PC-3 (cell line): ENCODE measurements at regions not wholly inside any gene's neighbourhood (a gene's known extent, or its start where the extent isn't known, plus 50 kb on each side); places are given as distances from the start of the nearest gene placed in this dataset.

ENCODE experiments used
- ATAC-seq: fragments of 200-7000 bp; cut with Tn5 transposase; 2 replicates; pipeline ENCODE4 v1.9.1; 2020; ENCODE audit warnings: mild to moderate bottlenecking, moderate library complexity
- BruUV-seq: library from RNA; stranded (reverse); fragments of 400-500 nt; replicated peaks from 2 replicates; lab custom pipeline; 2021; lab: Mats Ljungman, UMichigan
- CTCF ChIA-PET: fragments of 300-600 bp; sonication (Branson Sonifier 250); formaldehyde crosslinking; loops from one replicate; lab custom pipeline; 2022; ENCODE audit warnings: antibody characterized with exemption; lab: Charles Lee
- POLR2A ChIA-PET: fragments of 300-600 bp; sonication (Branson Sonifier 250); formaldehyde crosslinking; loops from one replicate; lab custom pipeline; 2022; ENCODE audit warnings: antibody characterized with exemption; ENCODE audit not compliant: unreplicated experiment; lab: Charles Lee
- DNase-seq: peaks from one replicate; pipeline ENCODE4 v3.0.0-alpha.2; 2015
- H2AFZ ChIP-seq: fragments of 300-600 bp; sonication (generic); 2 replicates; pipeline ENCODE4 v1.6.0; 2016; ENCODE audit warnings: antibody characterized with exemption, low read length
- H3F3A ChIP-seq: fragments of 300-600 bp; sonication (generic); one replicate; pipeline ENCODE4 v1.6.0; 2017; ENCODE audit warnings: antibody characterized with exemption, low read length, control low read depth, mild to moderate bottlenecking; ENCODE audit not compliant: unreplicated experiment
- H3K27ac ChIP-seq: fragments of 300-600 bp; sonication (generic); 2 replicates; pipeline ENCODE4 v1.5.1; 2016; ENCODE audit warnings: mild to moderate bottlenecking, low read length
- H3K27me3 ChIP-seq: fragments of 300-600 bp; sonication (generic); 2 replicates; pipeline ENCODE4 v1.6.1; 2016; ENCODE audit warnings: low read length, mixed read lengths
- H3K36me3 ChIP-seq: fragments of 300-600 bp; sonication (generic); 2 replicates; pipeline ENCODE4 v1.6.1; 2016; ENCODE audit warnings: low read depth, mixed run types, low read length, mixed read lengths
- H3K4me1 ChIP-seq: fragments of 300-600 bp; sonication (generic); 2 replicates; pipeline ENCODE4 v1.5.1; 2016; ENCODE audit warnings: low read length; ENCODE audit not compliant: insufficient read depth
- H3K4me2 ChIP-seq: fragments of 300-600 bp; sonication (generic); 2 replicates; pipeline ENCODE4 v1.6.0; 2016; ENCODE audit warnings: low read length
- H3K4me3 ChIP-seq: fragments of 300-600 bp; sonication (generic); 2 replicates; pipeline ENCODE4 v1.5.1; 2016; ENCODE audit warnings: mild to moderate bottlenecking, low read length, mixed read lengths
- H3K79me2 ChIP-seq: fragments of 300-600 bp; sonication (generic); 2 replicates; pipeline ENCODE4 v1.6.1; 2017; ENCODE audit warnings: low read length, mixed read lengths
- H3K9ac ChIP-seq: fragments of 300-600 bp; sonication (generic); 2 replicates; pipeline ENCODE4 v1.6.0; 2016; ENCODE audit warnings: mild to moderate bottlenecking, low read length
- H3K9me2 ChIP-seq: fragments of 300-600 bp; sonication (generic); replicated peaks from 2 replicates; pipeline ENCODE4 v1.6.1; 2016; ENCODE audit warnings: mixed run types, low read length, mixed read lengths
- H3K9me3 ChIP-seq: fragments of 300-600 bp; sonication (generic); 2 replicates; pipeline ENCODE4 v1.6.1; 2016; ENCODE audit warnings: low read length, mixed read lengths
- H4K20me1 ChIP-seq: fragments of 300-600 bp; sonication (generic); 2 replicates; pipeline ENCODE4 v1.6.1; 2016; ENCODE audit warnings: low read length, mixed read lengths
- EZH2 ChIP-seq: fragments of 300-600 bp; sonication (generic); IDR thresholded peaks from one replicate; pipeline ENCODE4 v1.6.1; 2017; ENCODE audit warnings: antibody characterized with exemption, mild to moderate bottlenecking, low read length; ENCODE audit not compliant: unreplicated experiment
- EZH2phosphoT487 ChIP-seq: fragments of 300-600 bp; sonication (generic); IDR thresholded peaks from 2 replicates; pipeline ENCODE4 v1.6.1; 2018; ENCODE audit warnings: mild to moderate bottlenecking, antibody characterized with exemption, low read length, borderline replicate concordance
- intact Hi-C: fragments of 100-400 bp; cut with micrococcal nuclease; formaldehyde crosslinking; loops from 2 replicates; pipeline ENCODE4 v1.9.0; 2023
- TF ChIP-seq, protein P1 (sequence below): fragments of 300-600 bp; sonication (generic); conservative IDR thresholded peaks from 2 replicates; pipeline ENCODE4 v1.5.1; 2017; ENCODE audit warnings: antibody characterized with exemption, low read depth, mild to moderate bottlenecking, low read length

DNA sequence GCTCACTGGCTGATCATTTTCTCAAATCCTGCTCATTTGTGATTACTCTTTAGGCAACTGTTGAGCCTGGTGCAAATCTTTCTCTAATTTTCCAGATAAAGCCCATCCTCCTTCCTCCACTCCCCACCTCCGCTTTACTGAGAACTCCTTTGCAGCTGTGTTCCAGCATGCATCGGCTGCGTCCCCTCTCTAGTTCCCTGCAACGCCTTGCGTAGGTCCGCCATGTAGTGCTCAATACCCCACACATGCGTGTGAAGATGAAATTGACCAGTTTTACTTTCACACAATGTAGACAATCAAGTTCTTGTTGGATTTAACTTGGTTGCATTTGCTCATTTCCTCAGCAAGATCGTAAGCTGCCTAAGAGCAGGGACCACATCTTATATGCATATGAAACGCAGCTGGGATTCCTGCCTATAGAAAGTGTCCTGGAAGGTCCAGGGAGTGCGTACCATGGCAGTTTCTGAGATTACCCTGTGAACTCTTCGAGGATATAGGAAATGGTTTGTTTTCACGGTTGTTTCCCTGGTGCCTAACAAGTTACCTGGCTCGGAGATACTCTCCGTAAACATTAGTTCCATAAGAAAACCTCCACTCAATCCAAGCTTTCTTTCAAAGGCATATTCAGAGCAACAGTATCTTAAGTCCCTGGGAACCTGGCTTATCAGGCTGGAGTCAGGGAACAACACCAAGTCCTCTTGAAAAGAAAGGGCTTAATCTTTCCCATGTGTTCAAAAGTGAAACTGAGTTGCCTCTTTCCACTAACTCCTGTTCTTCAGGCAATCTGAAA is 766.4 kb upstream of the ID2 start:
- BruUV-seq: no TSS peak
- TF ChIP-seq, protein P1, sequence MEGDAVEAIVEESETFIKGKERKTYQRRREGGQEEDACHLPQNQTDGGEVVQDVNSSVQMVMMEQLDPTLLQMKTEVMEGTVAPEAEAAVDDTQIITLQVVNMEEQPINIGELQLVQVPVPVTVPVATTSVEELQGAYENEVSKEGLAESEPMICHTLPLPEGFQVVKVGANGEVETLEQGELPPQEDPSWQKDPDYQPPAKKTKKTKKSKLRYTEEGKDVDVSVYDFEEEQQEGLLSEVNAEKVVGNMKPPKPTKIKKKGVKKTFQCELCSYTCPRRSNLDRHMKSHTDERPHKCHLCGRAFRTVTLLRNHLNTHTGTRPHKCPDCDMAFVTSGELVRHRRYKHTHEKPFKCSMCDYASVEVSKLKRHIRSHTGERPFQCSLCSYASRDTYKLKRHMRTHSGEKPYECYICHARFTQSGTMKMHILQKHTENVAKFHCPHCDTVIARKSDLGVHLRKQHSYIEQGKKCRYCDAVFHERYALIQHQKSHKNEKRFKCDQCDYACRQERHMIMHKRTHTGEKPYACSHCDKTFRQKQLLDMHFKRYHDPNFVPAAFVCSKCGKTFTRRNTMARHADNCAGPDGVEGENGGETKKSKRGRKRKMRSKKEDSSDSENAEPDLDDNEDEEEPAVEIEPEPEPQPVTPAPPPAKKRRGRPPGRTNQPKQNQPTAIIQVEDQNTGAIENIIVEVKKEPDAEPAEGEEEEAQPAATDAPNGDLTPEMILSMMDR: no peak
- no peak for TF ChIP-seq EZH2
- no peaks in the 10 kb centered on the region for H3K4me1 ChIP-seq
- H3K4me3 ChIP-seq: no peak overlapping the region
- H3F3A ChIP-seq: no peaks in the 10 kb centered on the region
- DNase-seq (no peak), ATAC-seq (no peak)
- H3K9ac ChIP-seq: no peak overlapping the region
- H2AFZ ChIP-seq: peak overlapping the region; percentile 15; the same call in 1 of the 2 replicates
- no peaks in the 10 kb centered on the region for H4K20me1 ChIP-seq
- ChIA-PET POLR2A (no interaction called here), CTCF (no interaction called here)
- intact Hi-C loops: no loop called here
- no peak overlapping the region for H3K27ac ChIP-seq
- H3K9me2 ChIP-seq: no peaks in the 10 kb centered on the region
- H3K36me3 ChIP-seq: no peaks in the 10 kb centered on the region
- H3K4me2 ChIP-seq: peak overlapping the region; percentile 22; the same call in 1 of the 2 replicates
- H3K27me3 ChIP-seq: no peaks in the 10 kb centered on the region
- no peaks in the 10 kb centered on the region for H3K9me3 ChIP-seq
- H3K79me2 ChIP-seq: no peaks in the 10 kb centered on the region

DNA sequence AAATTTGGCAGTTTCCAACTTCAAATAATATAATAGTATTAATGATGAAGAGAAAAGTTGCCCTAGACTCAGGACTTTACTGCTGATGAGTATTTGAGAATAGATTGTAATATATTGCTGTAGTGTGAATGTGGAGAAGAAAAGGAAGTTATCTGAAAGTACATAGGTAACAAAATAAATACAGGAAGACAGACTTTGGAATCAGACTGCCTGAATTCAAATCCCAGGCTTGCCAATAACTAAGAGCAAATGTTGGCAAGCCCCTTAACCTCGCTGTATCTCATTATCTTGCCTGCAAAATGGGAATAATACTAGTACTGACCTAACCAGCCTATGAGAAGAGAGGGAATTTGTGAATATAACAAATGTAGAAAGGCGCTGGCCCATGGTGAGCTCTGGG is 765.2 kb upstream of the ID2 start:
- ATAC-seq: no peak
- POLR2A ChIA-PET: no interaction called here
- no peaks in the 10 kb centered on the region for H4K20me1 ChIP-seq

DNA sequence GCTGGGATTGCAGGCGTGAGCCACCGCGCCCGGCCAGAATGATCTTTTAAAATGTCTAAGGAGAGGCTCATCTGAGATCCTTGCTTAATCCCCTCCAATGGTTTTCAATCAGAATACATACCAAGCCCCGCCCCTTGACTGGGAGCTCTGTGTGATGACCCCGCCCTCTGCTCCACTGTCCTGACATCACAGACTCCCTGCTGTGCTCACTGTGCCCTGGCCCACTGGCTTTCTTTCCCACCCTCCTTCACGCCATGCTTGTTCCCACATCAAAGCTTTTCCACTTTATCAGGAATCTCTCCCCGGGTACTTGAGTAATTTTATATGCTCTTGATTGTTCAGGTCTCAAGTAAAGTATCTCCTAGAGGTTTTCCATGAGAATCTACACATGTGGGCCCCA is 762.3 kb upstream of the ID2 start:
- Histone ChIP-seq H3K79me2 (no peaks in the 10 kb centered on the region), H3K27me3 (no peaks in the 10 kb centered on the region), H3K9me2 (no peaks in the 10 kb centered on the region), H2AFZ (no peak overlapping the region), H3K4me3 (no peak overlapping the region), H3K36me3 (no peaks in the 10 kb centered on the region), H3F3A (no peaks in the 10 kb centered on the region), H4K20me1 (no peaks in the 10 kb centered on the region), H3K4me1 (no peaks in the 10 kb centered on the region), H3K9ac (no peak overlapping the region), H3K4me2 (no peak overlapping the region), H3K9me3 (no peaks in the 10 kb centered on the region), H3K27ac (no peak overlapping the region)
- no peak for ATAC-seq
- no peak for TF ChIP-seq EZH2phosphoT487
- TF ChIP-seq EZH2: no peak
- TF ChIP-seq, protein P1: no peak
- ChIA-PET CTCF (no interaction called here), POLR2A (no interaction called here)
- intact Hi-C loops: no loop called here
- no TSS peak for BruUV-seq
- DNase-seq: no peak

More for the DNA sequence above, 765.2 kb upstream of the ID2 start:
- no TSS peak for BruUV-seq
- Histone ChIP-seq H3K27me3 (no peaks in the 10 kb centered on the region), H3K9me2 (no peaks in the 10 kb centered on the region), H3K79me2 (no peaks in the 10 kb centered on the region), H3K27ac (no peak overlapping the region), H3K4me1 (no peaks in the 10 kb centered on the region), H2AFZ (no peak overlapping the region), H3K9ac (no peak overlapping the region), H3K4me2 (no peak overlapping the region), H3K9me3 (no peaks in the 10 kb centered on the region), H3F3A (no peaks in the 10 kb centered on the region), H3K36me3 (no peaks in the 10 kb centered on the region), H3K4me3 (no peak overlapping the region)
- intact Hi-C loops: no loop called here
- no peak for TF ChIP-seq EZH2phosphoT487
- TF ChIP-seq, protein P1: no peak
- TF ChIP-seq EZH2: no peak
- CTCF ChIA-PET: no interaction called here
- DNase-seq: no peak
